ENCODE measurements at regions not wholly inside any gene's neighbourhood (a gene's known extent, or its start where the extent isn't known, plus 50 kb on each side); places are given as distances from the start of the nearest gene placed in this dataset.

- DNase-seq (ENCODE audit: low spot score): no peak
Measured at GRCh38 chr1:38132681-38133080, 86.1 kb upstream of the POU3F1 start.

GRCh38 chr1:38131024-38131585 lies 84.5 kb upstream of the POU3F1 start:
- DNase-seq (ENCODE audit: low spot score): no peak

- DNase-seq (ENCODE audit: low spot score): no peak
Measured at GRCh38 chr1:38129971-38130370, 83.4 kb upstream of the POU3F1 start.

GRCh38 chr1:38129473-38129872 lies 82.9 kb upstream of the POU3F1 start:
- DNase-seq (ENCODE audit: low spot score): no peak

GRCh38 chr1:38128926-38129453 lies 82.4 kb upstream of the POU3F1 start:
- DNase-seq (ENCODE audit: low spot score): no peak

GRCh38 chr1:38128511-38128910 lies 81.9 kb upstream of the POU3F1 start:
- DNase-seq (ENCODE audit: low spot score): no peak

GRCh38 chr1:38127428-38127827 lies 80.8 kb upstream of the POU3F1 start:
- no peak for DNase-seq (ENCODE audit: low spot score)

- DNase-seq (ENCODE audit: low spot score): no peak
Measured at GRCh38 chr1:38126970-38127369, 80.4 kb upstream of the POU3F1 start.

GRCh38 chr1:38125837-38126520 lies 79.4 kb upstream of the POU3F1 start:
- DNase-seq (ENCODE audit: low spot score): no peak

- DNase-seq (ENCODE audit: low spot score): no peak
Measured at GRCh38 chr1:38125016-38125415, 78.4 kb upstream of the POU3F1 start.

GRCh38 chr1:38123356-38124135 lies 77.0 kb upstream of the POU3F1 start:
- DNase-seq (ENCODE audit: low spot score): no peak

- no peak for DNase-seq (ENCODE audit: low spot score)
Measured at GRCh38 chr1:38121231-38121680, 74.7 kb upstream of the POU3F1 start.

- DNase-seq (ENCODE audit: low spot score): no peak
Measured at GRCh38 chr1:38120552-38121230, 74.1 kb upstream of the POU3F1 start.

- DNase-seq (ENCODE audit: low spot score): no peak
Measured at GRCh38 chr1:38118976-38119375, 72.4 kb upstream of the POU3F1 start.

GRCh38 chr1:38117444-38117887 lies 70.9 kb upstream of the POU3F1 start:
- DNase-seq (ENCODE audit: low spot score): no peak

GRCh38 chr1:38115682-38116202 lies 69.1 kb upstream of the POU3F1 start:
- no peak for DNase-seq (ENCODE audit: low spot score)

GRCh38 chr1:38115226-38115625 lies 68.6 kb upstream of the POU3F1 start:
- no peak for DNase-seq (ENCODE audit: low spot score)

- no peak for DNase-seq (ENCODE audit: low spot score)
Measured at GRCh38 chr1:38114241-38115026, 67.8 kb upstream of the POU3F1 start.

GRCh38 chr1:38113159-38113666 lies 66.6 kb upstream of the POU3F1 start:
- no peak for DNase-seq (ENCODE audit: low spot score)

GRCh38 chr1:38111589-38111988 lies 65.0 kb upstream of the POU3F1 start:
- DNase-seq (ENCODE audit: low spot score): no peak

- no peak for DNase-seq (ENCODE audit: low spot score)
Measured at GRCh38 chr1:38105267-38105666, 58.7 kb upstream of the POU3F1 start.

Data from kidney capillary endothelial cell (primary cell).